ENCODE measurements at regions not wholly inside any gene's neighbourhood (a gene's known extent, or its start where the extent isn't known, plus 50 kb on each side); places are given as distances from the start of the nearest gene placed in this dataset.

GRCh38 chr14:85037411-85037810, 492.5 kb upstream of the FLRT2 start:
- Histone ChIP-seq H3K9me3 (ENCODE audit: low read length) (no peaks in the 10 kb centered on the region), H4K20me1 (ENCODE audit: insufficient read depth) (no peaks in the 10 kb centered on the region), H2AFZ (ENCODE audit: low read depth, low read length) (no peak overlapping the region), H3K9ac (ENCODE audit: low read length) (no peak overlapping the region), H3K27ac (ENCODE audit: low read length) (no peak overlapping the region), H3K9me2 (ENCODE audit: insufficient read depth, low read length) (no peaks in the 10 kb centered on the region), H3F3A (ENCODE audit: insufficient read depth, low read length, poor library complexity, severe bottlenecking) (no peaks in the 10 kb centered on the region), H3K4me3 (ENCODE audit: low read length) (no peak overlapping the region), H3K4me2 (ENCODE audit: low read length) (no peak overlapping the region), H3K36me3 (ENCODE audit: insufficient read depth, low read length) (no peaks in the 10 kb centered on the region), H3K79me2 (replicated peaks; ENCODE audit: insufficient read depth, low read length) (no peaks in the 10 kb centered on the region), H3K27me3 (ENCODE audit: insufficient read depth, low read depth, low read length) (no peaks in the 10 kb centered on the region)
- TF ChIP-seq RAD21 (conservative IDR thresholded peaks at IDR 0.05) (no peak), SMC3 (conservative IDR thresholded peaks at IDR 0.05; ENCODE audit: poor library complexity) (no peak), REST (IDR thresholded peaks at IDR 0.05; ENCODE audit: borderline replicate concordance) (no peak), POLR2AphosphoS5 (IDR thresholded peaks at IDR 0.05) (no peak), MXI1 (conservative IDR thresholded peaks at IDR 0.05; ENCODE audit: poor library complexity, severe bottlenecking) (no peak), TAF1 (IDR thresholded peaks at IDR 0.05; ENCODE audit: low read depth) (no peak), EP300 (conservative IDR thresholded peaks at IDR 0.05; ENCODE audit: poor library complexity, severe bottlenecking) (no peak), CTCF (IDR thresholded peaks at IDR 0.05; ENCODE audit: poor library complexity, severe bottlenecking) (no peak), EZH2 (IDR thresholded peaks at IDR 0.05; ENCODE audit: borderline replicate concordance, insufficient read depth, low read length, poor library complexity, severe bottlenecking) (no peak)

GRCh38 chr14:85038526-85039352, 491.2 kb upstream of the FLRT2 start:
- H3K4me2 ChIP-seq (ENCODE audit: low read length) = no peak overlapping the region
- TF ChIP-seq CTCF (IDR thresholded peaks at IDR 0.05; ENCODE audit: poor library complexity, severe bottlenecking) (no peak), REST (IDR thresholded peaks at IDR 0.05; ENCODE audit: borderline replicate concordance) (no peak), TAF1 (IDR thresholded peaks at IDR 0.05; ENCODE audit: low read depth) (no peak), RAD21 (conservative IDR thresholded peaks at IDR 0.05) (no peak), EP300 (conservative IDR thresholded peaks at IDR 0.05; ENCODE audit: poor library complexity, severe bottlenecking) (no peak), SMC3 (conservative IDR thresholded peaks at IDR 0.05; ENCODE audit: poor library complexity) (no peak), EZH2 (IDR thresholded peaks at IDR 0.05; ENCODE audit: borderline replicate concordance, insufficient read depth, low read length, poor library complexity, severe bottlenecking) (no peak)
- no peaks in the 10 kb centered on the region for H3F3A ChIP-seq (ENCODE audit: insufficient read depth, low read length, poor library complexity, severe bottlenecking)
- H4K20me1 ChIP-seq (ENCODE audit: insufficient read depth) = no peaks in the 10 kb centered on the region
- no peak overlapping the region for H2AFZ ChIP-seq (ENCODE audit: low read depth, low read length)
- H3K4me3 ChIP-seq (ENCODE audit: low read length) = no peak overlapping the region
- no peaks in the 10 kb centered on the region for H3K9me3 ChIP-seq (ENCODE audit: low read length)
- H3K36me3 ChIP-seq (ENCODE audit: insufficient read depth, low read length) = no peaks in the 10 kb centered on the region
- no peaks in the 10 kb centered on the region for H3K79me2 ChIP-seq (replicated peaks; ENCODE audit: insufficient read depth, low read length)
- no peaks in the 10 kb centered on the region for H3K9me2 ChIP-seq (ENCODE audit: insufficient read depth, low read length)
- no peak overlapping the region for H3K9ac ChIP-seq (ENCODE audit: low read length)
- peak overlapping the region; percentile 38 for H3K27ac ChIP-seq (ENCODE audit: low read length)
- no peaks in the 10 kb centered on the region for H3K27me3 ChIP-seq (ENCODE audit: insufficient read depth, low read depth, low read length)
